SU-DHL-6 (cell line): ENCODE measurements at regions not wholly inside any gene's neighbourhood (a gene's known extent, or its start where the extent isn't known, plus 50 kb on each side); places are given as distances from the start of the nearest gene placed in this dataset.

Experiments
- H2AFZ ChIP-seq: fragments of 200-600 bp; sonication (generic); 2 replicates; pipeline ENCODE4 v1.6.1; 2014; ENCODE audit warnings: low read depth, mild to moderate bottlenecking, moderate library complexity, mixed read lengths, antibody characterized with exemption, low read length; ENCODE audit not compliant: severe bottlenecking
- H3F3A ChIP-seq: fragments of 200-600 bp; shearing (Covaris generic); 2 replicates; pipeline ENCODE4 v1.6.0; 2016; ENCODE audit warnings: antibody characterized with exemption, mild to moderate bottlenecking; ENCODE audit not compliant: insufficient read depth
- H3K27ac ChIP-seq: fragments of 200-600 bp; sonication (generic); 2 replicates; pipeline ENCODE4 v1.5.1; 2016; ENCODE audit warnings: low read depth, mild to moderate bottlenecking, low read length, moderate library complexity, mixed read lengths
- H3K27me3 ChIP-seq: fragments of 200-600 bp; sonication (generic), shearing (Covaris generic); 2 replicates; pipeline ENCODE4 v1.6.0; 2014; ENCODE audit warnings: mild to moderate bottlenecking, low read length
- H3K36me3 ChIP-seq: fragments of 200-600 bp; sonication (generic); 2 replicates; pipeline ENCODE4 v1.6.1; 2014; ENCODE audit warnings: mild to moderate bottlenecking, low read length, mixed read lengths
- H3K4me2 ChIP-seq: fragments of 300-600, 200-600 bp; shearing (Covaris generic), sonication (generic); 2 replicates; pipeline ENCODE4 v1.6.0; 2014; ENCODE audit warnings: low read length, low read depth, mild to moderate bottlenecking; ENCODE audit not compliant: poor library complexity, severe bottlenecking
- H3K4me3 ChIP-seq: fragments of 200-600 bp; sonication (generic); 2 replicates; pipeline ENCODE4 v1.5.1; 2014; ENCODE audit warnings: antibody characterized with exemption, low read length, mild to moderate bottlenecking, mixed read lengths; ENCODE audit not compliant: insufficient read depth, poor library complexity, severe bottlenecking
- H3K79me2 ChIP-seq: fragments of 200-600 bp; sonication (generic); 2 replicates; pipeline ENCODE4 v1.6.1; 2014; ENCODE audit warnings: mild to moderate bottlenecking, low read length, moderate library complexity; ENCODE audit not compliant: insufficient read depth
- H3K9ac ChIP-seq: fragments of 200-600 bp; sonication (generic); 2 replicates; pipeline ENCODE4 v1.7.0; 2014; ENCODE audit warnings: mild to moderate bottlenecking, low read length
- H3K9me2 ChIP-seq: fragments of 200-600 bp; sonication (generic); replicated peaks from 2 replicates; pipeline ENCODE4 v1.6.1; 2014; ENCODE audit warnings: low read length; ENCODE audit not compliant: insufficient read depth
- H3K9me3 ChIP-seq: fragments of 200-600 bp; sonication (generic); 2 replicates; pipeline ENCODE4 v1.6.1; 2014; ENCODE audit warnings: low read length, mixed read lengths; ENCODE audit not compliant: insufficient read depth
- H4K20me1 ChIP-seq: fragments of 200-600 bp; sonication (generic); 2 replicates; pipeline ENCODE4 v1.6.1; 2014; ENCODE audit warnings: low read depth, mild to moderate bottlenecking, antibody characterized with exemption, low read length, moderate library complexity, mixed read lengths
- EZH2phosphoT487 ChIP-seq: fragments of 200-600 bp; sonication (generic), shearing (Covaris generic); conservative IDR thresholded peaks from 2 replicates; pipeline ENCODE4 v1.6.1; 2018; ENCODE audit warnings: mild to moderate bottlenecking, antibody characterized with exemption, low read length, moderate library complexity, mixed read lengths
- TF ChIP-seq, protein P1 (sequence below): fragments of 200-600 bp; sonication (generic); IDR thresholded peaks from one replicate; pipeline ENCODE4 v1.5.1; 2017; ENCODE audit warnings: antibody characterized with exemption, mild to moderate bottlenecking, low read length, moderate library complexity; ENCODE audit not compliant: insufficient read depth, poor library complexity, severe bottlenecking

DNA sequence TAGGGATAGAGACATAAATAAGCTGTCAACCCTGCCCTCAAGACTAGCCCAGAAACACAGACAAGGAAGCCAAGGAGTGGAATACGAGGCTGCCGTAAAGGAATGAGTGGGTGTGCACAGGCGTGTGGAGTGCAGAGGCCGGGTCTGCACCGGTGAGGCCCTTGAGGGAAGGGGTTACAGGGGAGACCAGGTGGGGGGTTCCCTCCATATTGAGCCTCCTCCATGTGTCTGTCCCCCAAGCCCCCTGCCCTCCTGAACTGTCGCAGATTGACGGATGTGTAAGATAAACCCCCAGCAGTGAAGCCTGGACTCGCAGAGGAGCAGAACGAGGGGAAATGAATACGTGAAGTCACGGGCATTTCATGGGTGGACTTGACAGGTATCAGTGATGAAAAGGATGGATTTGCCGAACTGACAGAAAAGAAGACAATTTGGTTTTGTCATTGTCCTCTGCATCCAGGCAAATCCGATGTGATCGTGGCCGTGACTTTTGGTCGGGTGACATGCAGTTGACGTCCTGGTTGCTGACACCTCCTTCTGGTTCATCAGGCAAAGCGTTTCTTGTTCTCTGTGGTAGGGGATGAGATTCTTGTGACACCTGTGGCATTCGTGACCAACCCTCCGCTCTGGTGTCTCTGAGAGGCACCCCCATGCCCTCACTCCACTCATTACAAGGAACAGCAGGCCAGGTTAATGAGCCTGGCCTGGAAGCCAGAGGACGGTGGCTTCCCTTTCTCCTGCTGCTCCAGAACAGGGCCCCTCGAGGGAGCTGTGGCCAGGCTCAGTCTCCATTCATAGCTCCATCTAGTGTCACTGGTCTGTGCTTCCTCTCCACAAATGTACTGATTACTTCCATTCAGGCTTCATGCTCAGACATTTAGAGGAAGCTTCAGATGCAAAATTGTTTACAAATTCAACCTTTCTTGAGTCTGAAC is 223.1 kb upstream of the B3GAT1 start:
- TF ChIP-seq, protein P1, sequence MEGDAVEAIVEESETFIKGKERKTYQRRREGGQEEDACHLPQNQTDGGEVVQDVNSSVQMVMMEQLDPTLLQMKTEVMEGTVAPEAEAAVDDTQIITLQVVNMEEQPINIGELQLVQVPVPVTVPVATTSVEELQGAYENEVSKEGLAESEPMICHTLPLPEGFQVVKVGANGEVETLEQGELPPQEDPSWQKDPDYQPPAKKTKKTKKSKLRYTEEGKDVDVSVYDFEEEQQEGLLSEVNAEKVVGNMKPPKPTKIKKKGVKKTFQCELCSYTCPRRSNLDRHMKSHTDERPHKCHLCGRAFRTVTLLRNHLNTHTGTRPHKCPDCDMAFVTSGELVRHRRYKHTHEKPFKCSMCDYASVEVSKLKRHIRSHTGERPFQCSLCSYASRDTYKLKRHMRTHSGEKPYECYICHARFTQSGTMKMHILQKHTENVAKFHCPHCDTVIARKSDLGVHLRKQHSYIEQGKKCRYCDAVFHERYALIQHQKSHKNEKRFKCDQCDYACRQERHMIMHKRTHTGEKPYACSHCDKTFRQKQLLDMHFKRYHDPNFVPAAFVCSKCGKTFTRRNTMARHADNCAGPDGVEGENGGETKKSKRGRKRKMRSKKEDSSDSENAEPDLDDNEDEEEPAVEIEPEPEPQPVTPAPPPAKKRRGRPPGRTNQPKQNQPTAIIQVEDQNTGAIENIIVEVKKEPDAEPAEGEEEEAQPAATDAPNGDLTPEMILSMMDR: no peak
- TF ChIP-seq EZH2phosphoT487: no peak
- no peak overlapping the region for H3K4me2 ChIP-seq
- no peak overlapping the region for H3K4me3 ChIP-seq

DNA sequence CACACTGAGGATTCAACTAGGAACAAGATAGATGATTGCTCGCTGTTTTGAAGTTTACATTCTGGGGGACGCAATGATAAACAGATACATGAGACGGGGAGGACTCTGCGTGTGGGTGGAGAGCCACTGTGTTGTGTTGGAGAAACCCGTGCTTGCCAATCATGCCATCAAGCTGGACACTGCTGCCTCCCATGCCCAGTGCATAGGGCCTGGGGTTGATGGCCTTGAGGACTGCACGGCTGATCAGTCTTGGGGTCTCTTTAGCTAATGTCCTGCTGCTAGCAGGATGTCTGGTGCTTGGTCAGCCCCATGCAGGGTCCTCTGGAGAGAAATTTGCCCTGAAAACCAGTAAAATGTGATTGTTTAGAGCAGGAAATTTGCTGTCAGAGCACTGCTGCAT is 221.2 kb upstream of the B3GAT1 start:
- Histone ChIP-seq H3K79me2 (no peaks in the 10 kb centered on the region), H3K4me3 (no peak overlapping the region), H3K27me3 (no peaks in the 10 kb centered on the region), H3K9me3 (no peaks in the 10 kb centered on the region), H3K36me3 (no peaks in the 10 kb centered on the region), H3K9ac (no peak overlapping the region), H3K9me2 (no peaks in the 10 kb centered on the region), H4K20me1 (no peaks in the 10 kb centered on the region), H2AFZ (no peak overlapping the region), H3K4me2 (no peak overlapping the region), H3F3A (no peaks in the 10 kb centered on the region), H3K27ac (no peak overlapping the region)
- TF ChIP-seq, protein P1: no peak
- no peak for TF ChIP-seq EZH2phosphoT487

More for the DNA sequence above, 223.1 kb upstream of the B3GAT1 start:
- H3K9me2 ChIP-seq: no peaks in the 10 kb centered on the region
- no peaks in the 10 kb centered on the region for H3F3A ChIP-seq
- no peak overlapping the region for H2AFZ ChIP-seq
- H3K36me3 ChIP-seq: no peaks in the 10 kb centered on the region
- no peaks in the 10 kb centered on the region for H3K27me3 ChIP-seq
- H3K79me2 ChIP-seq: no peaks in the 10 kb centered on the region
- no peak overlapping the region for H3K9ac ChIP-seq
- no peak overlapping the region for H3K27ac ChIP-seq
- no peaks in the 10 kb centered on the region for H3K9me3 ChIP-seq
- no peaks in the 10 kb centered on the region for H4K20me1 ChIP-seq

DNA sequence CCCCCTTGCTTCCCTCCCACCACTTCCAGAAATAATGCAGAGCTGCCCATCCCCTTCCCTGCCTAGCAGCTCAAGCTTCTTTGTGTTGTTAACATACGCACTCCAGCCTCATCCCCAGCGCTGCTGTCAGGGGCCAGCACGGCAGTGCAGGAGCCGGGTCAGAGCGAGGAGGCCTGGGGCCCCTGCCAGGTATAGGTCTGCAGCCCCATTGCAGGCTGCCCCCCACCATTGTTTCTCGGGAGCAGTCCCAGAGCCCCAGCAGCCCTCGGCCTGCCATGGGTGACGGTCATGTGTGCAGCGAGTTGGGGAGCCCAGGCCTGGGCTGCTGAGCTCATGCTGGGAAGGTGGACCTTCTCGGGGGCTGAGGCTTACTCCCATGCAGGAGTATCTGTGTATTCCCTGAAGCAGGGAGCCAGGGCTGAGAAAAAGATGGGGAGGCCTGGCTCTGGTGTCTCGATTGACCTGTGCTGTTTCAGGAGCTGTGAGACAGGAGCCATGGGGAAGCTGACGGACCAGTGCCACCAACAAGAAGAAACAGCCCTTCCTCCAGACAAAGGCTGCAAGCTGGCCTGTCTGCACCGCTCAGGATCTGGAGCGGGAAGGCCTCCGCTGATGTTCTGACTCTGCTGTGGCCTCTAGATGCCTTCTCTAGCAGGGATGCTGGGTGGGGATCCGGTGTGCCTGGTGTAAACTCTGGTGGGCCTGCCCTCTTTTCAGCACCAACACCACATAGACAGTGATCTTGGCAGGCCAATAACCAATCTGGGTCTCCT is 220.5 kb upstream of the B3GAT1 start:
- Histone ChIP-seq H3K9me3 (no peaks in the 10 kb centered on the region), H3K4me2 (no peak overlapping the region), H4K20me1 (no peaks in the 10 kb centered on the region), H3K4me3 (no peak overlapping the region), H3K27me3 (no peaks in the 10 kb centered on the region), H2AFZ (no peak overlapping the region), H3K9me2 (no peaks in the 10 kb centered on the region), H3K79me2 (no peaks in the 10 kb centered on the region), H3F3A (no peaks in the 10 kb centered on the region), H3K36me3 (no peaks in the 10 kb centered on the region), H3K9ac (no peak overlapping the region), H3K27ac (no peak overlapping the region)
- TF ChIP-seq, protein P1: no peak
- TF ChIP-seq EZH2phosphoT487: no peak
